B cell (primary cell): ENCODE measurements at regions not wholly inside any gene's neighbourhood (a gene's known extent, or its start where the extent isn't known, plus 50 kb on each side); places are given as distances from the start of the nearest gene placed in this dataset.

Experiments
- ATAC-seq: fragments of 200-7000 bp; cut with Tn5 transposase; one replicate; pipeline ENCODE4 v1.10.0; 2021; ENCODE audit warnings: low read depth, mild to moderate bottlenecking, moderate number of reproducible peaks, moderate library complexity
- CTCF ChIA-PET: fragments of 350-600 bp; sonication (Branson Sonifier 250); formaldehyde crosslinking; loops from one replicate; lab custom pipeline; 2021; ENCODE audit warnings: antibody characterized with exemption, inconsistent platforms; lab: Charles Lee
- POLR2A ChIA-PET: fragments of 350-600 bp; sonication (Branson Sonifier 250); formaldehyde crosslinking; loops from one replicate; lab custom pipeline; 2021; ENCODE audit warnings: antibody characterized with exemption; lab: Charles Lee
- DNase-seq: peaks from one replicate; pipeline ENCODE4 v3.0.0; 2013
- H2AFZ ChIP-seq: 2 replicates; pipeline ENCODE4 v1.6.1; 2012; ENCODE audit warnings: mild to moderate bottlenecking, low read depth, low read length; ENCODE audit not compliant: insufficient read depth, poor library complexity, severe bottlenecking
- H3K27ac ChIP-seq, 2 donors: 1 replicate in 1 of 2; 2 replicates in 1 of 2; pipeline ENCODE4 v1.5.1; 2012 to 2013; ENCODE audit warnings: low read length in 2 of 2, mild to moderate bottlenecking in 2 of 2, moderate library complexity in 1 of 2
- H3K27me3 ChIP-seq, 4 experiments: fragments of 200-600 bp in 1 of 4; sonication (generic) in 1 of 4; replicated peaks in 1 of 4; 1 replicate in 2 of 4; 2 replicates in 2 of 4; pipeline versions ENCODE4 v1.6.1 to v1.7.0; 2013 to 2016; ENCODE audit warnings: low read length in 3 of 4, mild to moderate bottlenecking in 2 of 4, mixed read lengths in 1 of 4, moderate library complexity in 1 of 4; ENCODE audit not compliant: insufficient read depth in 4 of 4, control insufficient read depth in 3 of 4; ENCODE audit errors: control extremely low read depth in 1 of 4
- H3K36me3 ChIP-seq, 2 experiments: replicated peaks in 1 of 2; 1 replicate in 1 of 2; 2 replicates in 1 of 2; pipeline versions ENCODE4 v1.6.1 to v1.7.1; 2013; ENCODE audit warnings: low read length in 1 of 2; ENCODE audit not compliant: insufficient read depth in 2 of 2, control insufficient read depth in 1 of 2; ENCODE audit errors: control extremely low read depth in 1 of 2, extremely low read depth in 1 of 2
- H3K4me1 ChIP-seq, 2 donors: fragments of 200-600 bp in 1 of 2; sonication (generic) in 1 of 2; 1 replicate in 1 of 2; 2 replicates in 1 of 2; pipeline versions ENCODE4 v1.5.1 to v1.6.1; 2013 to 2017; ENCODE audit warnings: low read length in 2 of 2; ENCODE audit not compliant: control insufficient read depth in 2 of 2, insufficient read depth in 2 of 2
- H3K4me2 ChIP-seq: replicated peaks from 2 replicates; pipeline ENCODE3; 2012; ENCODE audit warnings: mild to moderate bottlenecking, low read depth, low read length; ENCODE audit not compliant: poor library complexity, severe bottlenecking
- H3K4me3 ChIP-seq, 5 experiments: fragments of 200-600 bp in 1 of 5; sonication (generic) in 1 of 5; 1 replicate in 3 of 5; 2 replicates in 2 of 5; pipeline versions ENCODE4 v1.5.1 to v1.7.0; 2011 to 2016; ENCODE audit warnings: low read length in 4 of 5, mild to moderate bottlenecking in 4 of 5, low read depth in 2 of 5, control low read depth in 1 of 5, moderate library complexity in 1 of 5; ENCODE audit not compliant: insufficient read depth in 1 of 5; ENCODE audit errors: control extremely low read depth in 1 of 5, extremely low read depth in 1 of 5
- H3K79me2 ChIP-seq: fragments of 200-600 bp; sonication (generic); one replicate; pipeline ENCODE4 v1.6.0; 2016; ENCODE audit warnings: low read length; ENCODE audit not compliant: control insufficient read depth, insufficient read depth
- H3K9ac ChIP-seq: fragments of 200-600 bp; sonication (generic); 2 replicates; pipeline ENCODE4 v1.6.1; 2017; ENCODE audit warnings: mild to moderate bottlenecking, low read length, moderate library complexity
- H3K9me3 ChIP-seq, 3 donors: one replicate each; pipeline versions ENCODE4 v1.6.1 to v1.7.1; 2013; ENCODE audit warnings: low read length in 2 of 3; ENCODE audit not compliant: control insufficient read depth in 2 of 3, insufficient read depth in 1 of 3; ENCODE audit errors: control extremely low read depth in 1 of 3
- H4K20me1 ChIP-seq: 2 replicates; pipeline ENCODE4 v1.6.0; 2012; ENCODE audit warnings: mild to moderate bottlenecking, low read length; ENCODE audit not compliant: insufficient read depth, control insufficient read depth, poor library complexity, severe bottlenecking
- H3K27ac Mint-ChIP-seq: one replicate; pipeline ENCODE4 v1.8.0; 2021; ENCODE audit warnings: mixed read lengths
- H3K27me3 Mint-ChIP-seq: one replicate; pipeline ENCODE4 v1.8.0; 2021; ENCODE audit warnings: mixed read lengths
- H3K4me1 Mint-ChIP-seq: one replicate; pipeline ENCODE4 v1.8.0; 2021; ENCODE audit warnings: mixed read lengths
- H3K4me3 Mint-ChIP-seq: one replicate; pipeline ENCODE4 v1.8.0; 2021; ENCODE audit warnings: mixed read lengths
- H3K9me3 Mint-ChIP-seq: one replicate; pipeline ENCODE4 v1.8.0; 2022; ENCODE audit warnings: mixed read lengths; ENCODE audit not compliant: insufficient read depth
- EZH2 ChIP-seq: IDR thresholded peaks from 2 replicates; pipeline ENCODE4 v1.6.1; 2012; ENCODE audit warnings: borderline replicate concordance, low read depth, mild to moderate bottlenecking, moderate library complexity, low read length; ENCODE audit not compliant: insufficient read depth, poor library complexity, severe bottlenecking
- WGBS: methylation state at CpG from one replicate; pipeline ENCODE4 v1.1.5; 2013; ENCODE audit warnings: missing lambda C conversion rate; ENCODE audit not compliant: insufficient coverage; 5-methylcytosine and 5-hydroxymethylcytosine counted together
- intact Hi-C: fragments of 100-400 bp; cut with micrococcal nuclease; formaldehyde crosslinking; loops from one replicate; pipeline ENCODE4 v1.10.0; 2022
- TF ChIP-seq, protein P1 (sequence below): fragments of 200-600 bp; IDR thresholded peaks from one replicate; pipeline ENCODE4 v1.8.0; 2022; ENCODE audit warnings: antibody characterized with exemption, mild to moderate bottlenecking

DNA sequence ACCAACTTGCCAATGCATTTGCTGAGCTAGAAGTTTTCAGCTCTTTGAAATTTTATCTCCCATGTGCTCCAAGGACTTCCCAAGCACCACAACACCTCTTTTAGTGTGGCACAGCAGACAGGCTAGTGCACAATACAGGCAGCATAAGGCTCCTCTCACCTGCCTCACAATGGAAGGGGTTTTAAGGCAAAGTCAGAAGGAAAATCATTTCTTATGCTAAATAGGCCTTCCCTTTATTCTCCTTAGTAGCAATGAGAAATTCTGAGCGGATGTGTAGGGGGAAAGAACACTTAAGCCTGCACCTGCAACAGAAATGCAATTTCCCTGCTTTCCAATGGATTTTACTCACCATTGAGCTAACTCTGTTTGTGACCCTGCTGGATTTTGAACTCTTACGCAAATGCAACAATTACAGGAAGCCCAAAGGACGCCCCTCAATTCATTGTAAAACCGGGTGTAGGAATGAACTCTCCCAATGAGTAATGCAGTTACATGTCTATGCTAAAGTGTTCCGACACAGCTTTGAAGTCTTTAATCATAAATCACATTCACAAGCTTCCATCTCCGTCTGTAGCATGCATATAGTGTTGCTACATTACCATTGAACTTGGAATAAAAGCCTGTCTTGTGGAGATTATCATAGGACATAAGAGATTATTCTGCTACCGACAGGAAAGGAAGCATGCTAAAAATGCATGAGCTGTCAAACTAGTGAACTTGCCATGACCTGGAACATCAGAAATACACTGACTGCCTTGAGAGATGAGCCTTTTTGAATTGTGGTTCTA is 1084.9 kb downstream of the RPA4 start:
- TF ChIP-seq, protein P1, sequence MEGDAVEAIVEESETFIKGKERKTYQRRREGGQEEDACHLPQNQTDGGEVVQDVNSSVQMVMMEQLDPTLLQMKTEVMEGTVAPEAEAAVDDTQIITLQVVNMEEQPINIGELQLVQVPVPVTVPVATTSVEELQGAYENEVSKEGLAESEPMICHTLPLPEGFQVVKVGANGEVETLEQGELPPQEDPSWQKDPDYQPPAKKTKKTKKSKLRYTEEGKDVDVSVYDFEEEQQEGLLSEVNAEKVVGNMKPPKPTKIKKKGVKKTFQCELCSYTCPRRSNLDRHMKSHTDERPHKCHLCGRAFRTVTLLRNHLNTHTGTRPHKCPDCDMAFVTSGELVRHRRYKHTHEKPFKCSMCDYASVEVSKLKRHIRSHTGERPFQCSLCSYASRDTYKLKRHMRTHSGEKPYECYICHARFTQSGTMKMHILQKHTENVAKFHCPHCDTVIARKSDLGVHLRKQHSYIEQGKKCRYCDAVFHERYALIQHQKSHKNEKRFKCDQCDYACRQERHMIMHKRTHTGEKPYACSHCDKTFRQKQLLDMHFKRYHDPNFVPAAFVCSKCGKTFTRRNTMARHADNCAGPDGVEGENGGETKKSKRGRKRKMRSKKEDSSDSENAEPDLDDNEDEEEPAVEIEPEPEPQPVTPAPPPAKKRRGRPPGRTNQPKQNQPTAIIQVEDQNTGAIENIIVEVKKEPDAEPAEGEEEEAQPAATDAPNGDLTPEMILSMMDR, result no peak
- TF ChIP-seq EZH2, result no peak

DNA sequence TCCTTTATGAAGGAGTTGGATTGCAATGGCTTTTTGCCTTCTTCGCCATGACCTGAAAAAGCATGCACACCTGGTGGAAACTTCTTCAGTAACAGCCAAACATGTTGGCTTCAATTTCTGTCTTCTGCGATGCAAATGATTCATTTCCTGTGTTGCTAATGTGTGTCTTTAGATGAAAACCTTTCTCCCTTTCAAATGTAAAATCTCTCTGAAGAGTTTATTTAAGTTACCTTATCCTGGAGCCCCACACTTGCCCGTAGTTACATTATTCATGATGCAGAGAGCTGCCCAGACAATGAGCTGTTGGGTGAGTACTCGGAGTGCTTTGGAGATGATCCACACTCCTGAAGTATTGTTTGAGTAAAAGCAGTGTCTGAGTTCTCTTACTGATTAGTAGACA is 1100.9 kb downstream of the RPA4 start:
- Mint-ChIP-seq H3K9me3 (no peaks in the 10 kb centered on the region), H3K27me3 (no peaks in the 10 kb centered on the region), H3K4me1 (no peaks in the 10 kb centered on the region), H3K27ac (no peak overlapping the region), H3K4me3 (no peak overlapping the region)
- CTCF ChIA-PET, result no interaction called here
- H3K4me3 ChIP-seq, result no peak overlapping the region
- H3K79me2 ChIP-seq, result no peaks in the 10 kb centered on the region
- no peaks in the 10 kb centered on the region for H3K9me3 ChIP-seq
- WGBS, result no CpG with 5 or more reads among the region's 4 CpGs
- no peaks in the 10 kb centered on the region for H3K36me3 ChIP-seq
- H4K20me1 ChIP-seq, result no peaks in the 10 kb centered on the region
- H2AFZ ChIP-seq, result no peak overlapping the region
- intact Hi-C loops, result no loop called here
- POLR2A ChIA-PET, result no interaction called here
- H3K9ac ChIP-seq, result no peak overlapping the region
- TF ChIP-seq, protein P1, result no peak
- TF ChIP-seq EZH2, result no peak
- DNase-seq, result no peak
- no peak for ATAC-seq
- no peak overlapping the region for H3K27ac ChIP-seq
- no peak overlapping the region for H3K4me2 ChIP-seq
- no peaks in the 10 kb centered on the region for H3K27me3 ChIP-seq
- no peaks in the 10 kb centered on the region for H3K4me1 ChIP-seq

More for the DNA sequence above, 1084.9 kb downstream of the RPA4 start:
- no peaks in the 10 kb centered on the region for H4K20me1 ChIP-seq
- ATAC-seq, result no peak
- H3K9me3 ChIP-seq, result no peaks in the 10 kb centered on the region
- H3K27me3 ChIP-seq, result no peaks in the 10 kb centered on the region
- H3K27ac ChIP-seq, result no peak overlapping the region
- ChIA-PET POLR2A (no interaction called here), CTCF (no interaction called here)
- H3K4me3 ChIP-seq, result no peak overlapping the region
- H3K4me1 Mint-ChIP-seq, result no peaks in the 10 kb centered on the region
- H3K9ac ChIP-seq, result no peak overlapping the region
- H3K4me3 Mint-ChIP-seq, result no peak overlapping the region
- H3K27ac Mint-ChIP-seq, result no peak overlapping the region
- DNase-seq, result no peak
- H2AFZ ChIP-seq, result no peak overlapping the region
- no peaks in the 10 kb centered on the region for H3K9me3 Mint-ChIP-seq
- H3K79me2 ChIP-seq, result no peaks in the 10 kb centered on the region
- WGBS, result no CpG with 5 or more reads among the region's 7 CpGs
- H3K4me2 ChIP-seq, result no peak overlapping the region
- no peaks in the 10 kb centered on the region for H3K27me3 Mint-ChIP-seq
- H3K4me1 ChIP-seq, result no peaks in the 10 kb centered on the region
- intact Hi-C loops, result no loop called here
- H3K36me3 ChIP-seq, result no peaks in the 10 kb centered on the region
